Trophoblast cell (in vitro differentiated cells and primary cell): ENCODE measurements at regions not wholly inside any gene's neighbourhood (a gene's known extent, or its start where the extent isn't known, plus 50 kb on each side); places are given as distances from the start of the nearest gene placed in this dataset.

Source experiments
- DNase-seq, 2 donors: peaks; one replicate each; pipeline ENCODE4 v3.0.0-alpha.2; 2016
- H2AFZ ChIP-seq: 2 replicates; pipeline ENCODE4 v1.6.1; 2013; ENCODE audit warnings: low read length, moderate library complexity, mild to moderate bottlenecking; ENCODE audit not compliant: insufficient read depth, poor library complexity
- H2AK5ac ChIP-seq: 2 replicates; pipeline ENCODE4 v1.6.1; 2013; ENCODE audit warnings: mild to moderate bottlenecking, low read length
- H2BK120ac ChIP-seq: 2 replicates; pipeline ENCODE4 v1.6.1; 2013; ENCODE audit warnings: low read length, mild to moderate bottlenecking, moderate library complexity; ENCODE audit not compliant: insufficient read depth, poor library complexity
- H2BK12ac ChIP-seq: 2 replicates; pipeline ENCODE4 v1.6.1; 2013; ENCODE audit warnings: mild to moderate bottlenecking, low read length, moderate library complexity
- H2BK5ac ChIP-seq: 2 replicates; pipeline ENCODE4 v1.6.1; 2013; ENCODE audit warnings: low read length, low read depth, moderate library complexity, mild to moderate bottlenecking; ENCODE audit not compliant: poor library complexity
- H3K14ac ChIP-seq: 2 replicates; pipeline ENCODE4 v1.6.1; 2013; ENCODE audit warnings: mild to moderate bottlenecking, low read length
- H3K18ac ChIP-seq: 2 replicates; pipeline ENCODE4 v1.6.1; 2013; ENCODE audit warnings: mild to moderate bottlenecking, low read length
- H3K23ac ChIP-seq: 2 replicates; pipeline ENCODE4 v1.6.1; 2013; ENCODE audit warnings: low read length
- H3K27ac ChIP-seq: 2 replicates; pipeline ENCODE4 v1.5.1; 2013; ENCODE audit warnings: low read depth, mild to moderate bottlenecking, inconsistent platforms, low read length, moderate library complexity
- H3K27me3 ChIP-seq: 2 replicates; pipeline ENCODE4 v1.6.1; 2013; ENCODE audit warnings: inconsistent platforms, mild to moderate bottlenecking, low read length, moderate library complexity; ENCODE audit not compliant: insufficient read depth
- H3K36me3 ChIP-seq, 2 experiments: 1 replicate in 1 of 2; 2 replicates in 1 of 2; pipeline ENCODE4 v1.6.1; 2013; ENCODE audit warnings: low read length in 2 of 2, mild to moderate bottlenecking in 2 of 2, moderate library complexity in 1 of 2; ENCODE audit not compliant: insufficient read depth in 2 of 2, control insufficient read depth in 1 of 2
- H3K4ac ChIP-seq: 2 replicates; pipeline ENCODE4 v1.6.1; 2013; ENCODE audit warnings: low read depth, mild to moderate bottlenecking, low read length, moderate library complexity
- H3K4me1 ChIP-seq, 2 experiments: 1 replicate in 1 of 2; 2 replicates in 1 of 2; pipeline ENCODE4 v1.6.1; 2013; ENCODE audit warnings: low read length in 2 of 2, mild to moderate bottlenecking in 2 of 2, moderate library complexity in 1 of 2; ENCODE audit not compliant: insufficient read depth in 2 of 2, control insufficient read depth in 1 of 2
- H3K4me2 ChIP-seq: 2 replicates; pipeline ENCODE4 v1.6.1; 2013; ENCODE audit warnings: inconsistent platforms, mild to moderate bottlenecking, low read length, moderate library complexity
- H3K4me3 ChIP-seq: 2 replicates; pipeline ENCODE4 v1.5.1; 2013; ENCODE audit warnings: mild to moderate bottlenecking, low read depth, low read length, inconsistent platforms
- H3K79me1 ChIP-seq: one replicate; pipeline ENCODE4 v1.6.1; 2013; ENCODE audit warnings: low read length
- H3K79me2 ChIP-seq: 2 replicates; pipeline ENCODE4 v1.6.1; 2013; ENCODE audit warnings: low read length, mild to moderate bottlenecking; ENCODE audit not compliant: control insufficient read depth, insufficient read depth, poor library complexity
- H3K9ac ChIP-seq: 2 replicates; pipeline ENCODE4 v1.6.1; 2013; ENCODE audit warnings: mild to moderate bottlenecking, low read length
- H3K9me3 ChIP-seq: 2 replicates; pipeline ENCODE4 v1.6.1; 2013; ENCODE audit warnings: low read depth, mild to moderate bottlenecking, control low read depth, inconsistent platforms, low read length; ENCODE audit not compliant: insufficient read depth
- H4K12ac ChIP-seq: 2 replicates; pipeline ENCODE4 v1.6.1; 2013; ENCODE audit warnings: low read depth, mild to moderate bottlenecking, low read length, moderate library complexity
- H4K8ac ChIP-seq: 2 replicates; pipeline ENCODE4 v1.6.1; 2013; ENCODE audit warnings: low read depth, mild to moderate bottlenecking, low read length, moderate library complexity
- H4K91ac ChIP-seq: one replicate; pipeline ENCODE4 v1.6.1; 2013; ENCODE audit warnings: low read depth, mild to moderate bottlenecking, low read length, moderate library complexity
- WGBS: extraction: QIAGEN DNeasy Blood & Tissue Kit; methylation state at CpG from one replicate; pipeline ENCODE4 v1.1.7; 2013; ENCODE audit warnings: missing lambda C conversion rate; ENCODE audit not compliant: insufficient read length, insufficient coverage; ENCODE audit errors: extremely low coverage; 5-methylcytosine and 5-hydroxymethylcytosine counted together

DNA sequence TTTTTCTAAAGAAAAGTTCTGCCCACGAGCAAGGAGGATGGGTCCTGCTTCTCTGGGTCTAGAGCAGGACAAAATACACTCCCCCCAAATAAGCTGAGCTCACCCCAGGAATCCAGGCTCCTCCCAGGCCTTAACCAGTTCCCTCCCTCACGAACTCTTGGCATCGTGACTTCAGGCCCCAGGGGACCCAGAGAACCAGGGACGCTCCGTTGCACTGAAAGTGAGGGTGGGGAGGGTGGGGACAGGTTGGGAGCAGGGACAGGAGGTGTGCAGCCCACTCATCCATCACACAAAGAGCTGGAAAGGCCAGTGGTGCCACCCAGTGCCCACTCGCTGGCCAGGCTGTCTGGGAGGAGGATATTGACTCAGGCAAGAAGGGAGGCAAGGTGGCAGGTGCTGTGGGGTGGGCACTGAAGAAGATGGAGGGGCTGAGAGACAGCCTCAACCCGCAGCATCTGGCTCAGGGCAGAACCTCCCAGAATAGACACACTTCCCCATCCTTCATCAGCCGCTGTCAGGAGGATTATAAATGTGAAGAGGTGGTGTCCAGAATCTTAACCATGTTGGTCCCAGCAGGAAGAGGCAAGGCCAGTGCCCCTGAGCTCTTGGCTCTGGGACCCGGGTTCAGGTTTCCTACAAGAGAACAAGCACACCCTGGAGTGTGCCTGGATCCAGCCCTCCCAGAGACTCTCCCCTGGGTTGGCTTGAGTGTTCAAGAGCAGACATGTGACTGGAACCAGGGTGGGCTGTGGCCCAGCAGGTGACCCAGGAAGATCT is 67.9 kb upstream of the RPL38 start:
- Histone ChIP-seq H2AK5ac (no peak overlapping the region), H3K4ac (no peak overlapping the region), H3K4me2 (no peak overlapping the region), H3K18ac (no peak overlapping the region), H4K8ac (no peak overlapping the region), H2AFZ (no peak overlapping the region), H3K4me3 (no peak overlapping the region), H3K14ac (no peak overlapping the region), H3K9ac (no peak overlapping the region), H3K79me1 (no peaks in the 10 kb centered on the region), H3K27me3 (no peaks in the 10 kb centered on the region), H3K79me2 (no peaks in the 10 kb centered on the region), H4K12ac (no peak overlapping the region), H3K9me3 (peaks cover 6% of the 10 kb centered on the region), H3K4me1 (no peaks in the 10 kb centered on the region), H2BK5ac (no peak overlapping the region), H2BK120ac (no peak overlapping the region), H3K27ac (no peak overlapping the region), H2BK12ac (no peak overlapping the region), H3K36me3 (peaks cover 0 to 2% of the 10 kb centered on the region in 2 experiments), H4K91ac (no peak overlapping the region), H3K23ac (no peak overlapping the region)
- no peak for DNase-seq
- no CpG with 5 or more reads among the region's 9 CpGs for WGBS

DNA sequence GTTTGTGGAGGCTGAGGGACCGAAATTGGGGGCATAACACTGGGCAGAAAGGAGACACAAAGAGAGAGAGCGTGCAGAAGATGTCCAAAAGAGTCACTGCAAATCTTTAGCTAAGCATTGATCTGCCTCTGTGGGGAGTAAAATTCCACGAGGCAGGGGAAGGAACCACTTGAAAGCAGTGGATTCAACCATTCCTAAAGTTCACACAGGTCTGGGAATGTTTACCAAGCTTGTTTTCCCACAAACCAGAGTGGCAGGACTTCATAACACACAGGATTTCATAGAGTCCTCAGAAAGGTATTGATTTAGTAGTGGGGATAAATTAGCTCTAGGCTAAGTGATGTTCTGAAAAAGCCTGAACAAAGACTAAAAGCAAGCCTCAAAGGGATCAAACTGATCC is 66.1 kb upstream of the RPL38 start:
- Histone ChIP-seq H4K91ac (no peak overlapping the region), H2BK5ac (no peak overlapping the region), H4K8ac (no peak overlapping the region), H3K23ac (no peak overlapping the region), H3K18ac (no peak overlapping the region), H3K27me3 (no peaks in the 10 kb centered on the region), H3K9me3 (peaks cover 4% of the 10 kb centered on the region), H2AFZ (no peak overlapping the region), H3K27ac (no peak overlapping the region), H3K36me3 (peaks cover 0 to 2% of the 10 kb centered on the region in 2 experiments), H3K4me1 (no peaks in the 10 kb centered on the region), H3K79me1 (no peaks in the 10 kb centered on the region), H2BK120ac (no peak overlapping the region), H3K79me2 (no peaks in the 10 kb centered on the region), H2BK12ac (no peak overlapping the region), H2AK5ac (no peak overlapping the region), H3K9ac (no peak overlapping the region), H3K14ac (no peak overlapping the region), H3K4ac (no peak overlapping the region), H3K4me2 (no peak overlapping the region), H3K4me3 (no peak overlapping the region), H4K12ac (no peak overlapping the region)
- no CpG with 5 or more reads among the region's 3 CpGs for WGBS
- no peak for DNase-seq

DNA sequence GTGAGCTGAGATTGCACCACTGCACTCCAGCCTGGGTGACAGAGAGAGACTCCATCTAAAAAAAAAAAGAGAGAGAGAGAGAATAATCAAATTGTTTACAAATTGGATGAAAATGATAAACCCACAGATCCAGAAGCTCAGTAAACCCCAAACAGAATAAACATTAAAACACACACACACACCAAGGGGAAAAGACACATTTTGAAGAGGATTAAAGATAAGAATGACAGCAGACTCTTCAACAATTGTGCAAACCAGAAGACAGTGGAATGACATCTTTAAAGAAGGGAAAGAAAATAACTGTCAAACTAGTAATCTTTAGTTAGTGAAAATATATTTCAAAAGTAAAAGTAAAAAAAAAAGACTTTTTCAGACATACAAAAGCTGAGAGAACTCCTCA is 64.4 kb upstream of the RPL38 start:
- H3K27ac ChIP-seq: no peak overlapping the region
- H3K23ac ChIP-seq: no peak overlapping the region
- no peak overlapping the region for H4K12ac ChIP-seq
- no peak overlapping the region for H3K9ac ChIP-seq
- no peak overlapping the region for H3K4me3 ChIP-seq
- no peak overlapping the region for H3K14ac ChIP-seq
- H2BK5ac ChIP-seq: no peak overlapping the region
- H3K4me2 ChIP-seq: no peak overlapping the region
- no peak overlapping the region for H2BK12ac ChIP-seq
- H2BK120ac ChIP-seq: no peak overlapping the region
- no peaks in the 10 kb centered on the region for H3K4me1 ChIP-seq
- no peaks in the 10 kb centered on the region for H3K79me2 ChIP-seq
- no peaks in the 10 kb centered on the region for H3K79me1 ChIP-seq
- no peak for DNase-seq
- H3K18ac ChIP-seq: no peak overlapping the region
- peaks cover 0 to 2% of the 10 kb centered on the region in 2 experiments for H3K36me3 ChIP-seq
- peaks cover 2% of the 10 kb centered on the region for H3K9me3 ChIP-seq
- H2AFZ ChIP-seq: no peak overlapping the region
- H4K91ac ChIP-seq: no peak overlapping the region
- no peak overlapping the region for H3K4ac ChIP-seq
- no peak overlapping the region for H2AK5ac ChIP-seq
- H4K8ac ChIP-seq: no peak overlapping the region
- no peaks in the 10 kb centered on the region for H3K27me3 ChIP-seq

DNA sequence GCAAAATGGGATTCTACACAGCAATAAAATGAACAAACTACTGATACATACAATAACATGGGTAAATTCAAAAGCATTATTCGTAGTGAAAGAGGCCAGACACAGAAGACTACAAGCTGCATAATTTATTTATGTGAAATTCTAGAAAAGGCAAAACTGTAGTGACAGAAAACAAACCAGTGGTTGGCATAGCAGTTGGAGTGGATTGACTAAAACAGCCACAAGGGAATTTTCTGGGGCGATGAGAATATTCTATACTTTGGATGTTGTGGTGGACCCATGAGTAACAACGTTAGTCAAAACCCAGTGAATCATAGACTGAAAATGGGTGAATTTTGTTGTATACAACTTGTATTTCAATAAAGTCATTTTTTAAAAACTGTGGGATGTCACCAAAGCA is 63.2 kb upstream of the RPL38 start:
- no peaks in the 10 kb centered on the region for H3K79me1 ChIP-seq
- H4K8ac ChIP-seq: no peak overlapping the region
- peaks cover 2% of the 10 kb centered on the region for H3K9me3 ChIP-seq
- H3K4me2 ChIP-seq: no peak overlapping the region
- H3K4me3 ChIP-seq: no peak overlapping the region
- no peak overlapping the region for H2BK12ac ChIP-seq
- WGBS: no CpG with 5 or more reads among the region's 3 CpGs
- H2AK5ac ChIP-seq: no peak overlapping the region
- H4K12ac ChIP-seq: no peak overlapping the region
- no peaks in the 10 kb centered on the region for H3K79me2 ChIP-seq
- no peak overlapping the region for H3K18ac ChIP-seq
- no peak overlapping the region for H3K9ac ChIP-seq
- no peak overlapping the region for H3K27ac ChIP-seq
- no peak overlapping the region for H2BK5ac ChIP-seq
- no peak overlapping the region for H2BK120ac ChIP-seq
- no peak overlapping the region for H4K91ac ChIP-seq
- H3K14ac ChIP-seq: no peak overlapping the region
- H2AFZ ChIP-seq: no peak overlapping the region
- no peak overlapping the region for H3K23ac ChIP-seq
- DNase-seq: no peak
- H3K4me1 ChIP-seq: no peaks in the 10 kb centered on the region
- no peak overlapping the region for H3K4ac ChIP-seq
- no peaks in the 10 kb centered on the region for H3K27me3 ChIP-seq
- peaks cover 0 to 2% of the 10 kb centered on the region in 2 experiments for H3K36me3 ChIP-seq
